Keratinocyte (primary cell): ENCODE measurements at regions not wholly inside any gene's neighbourhood (a gene's known extent, or its start where the extent isn't known, plus 50 kb on each side); places are given as distances from the start of the nearest gene placed in this dataset.

Experiments
- EZH2 ChIP-seq: IDR thresholded peaks from one replicate; pipeline ENCODE4 v1.6.1; 2012; ENCODE audit warnings: inconsistent platforms, mild to moderate bottlenecking, low read length, moderate library complexity
- TF ChIP-seq, protein P1 (sequence below), 3 experiments: IDR thresholded peaks in 1 of 3; conservative IDR thresholded peaks in 1 of 3; optimal IDR thresholded peaks in 1 of 3; 2 replicates in 2 of 3; 3 replicates in 1 of 3; pipeline versions ENCODE3 to v1.5.1; 2011; ENCODE audit warnings: low read length in 3 of 3, mild to moderate bottlenecking in 3 of 3, moderate library complexity in 2 of 3, control low read depth in 1 of 3, inconsistent platforms in 1 of 3; ENCODE audit not compliant: insufficient read depth in 2 of 3; ENCODE audit errors: extremely low read depth in 1 of 3

DNA sequence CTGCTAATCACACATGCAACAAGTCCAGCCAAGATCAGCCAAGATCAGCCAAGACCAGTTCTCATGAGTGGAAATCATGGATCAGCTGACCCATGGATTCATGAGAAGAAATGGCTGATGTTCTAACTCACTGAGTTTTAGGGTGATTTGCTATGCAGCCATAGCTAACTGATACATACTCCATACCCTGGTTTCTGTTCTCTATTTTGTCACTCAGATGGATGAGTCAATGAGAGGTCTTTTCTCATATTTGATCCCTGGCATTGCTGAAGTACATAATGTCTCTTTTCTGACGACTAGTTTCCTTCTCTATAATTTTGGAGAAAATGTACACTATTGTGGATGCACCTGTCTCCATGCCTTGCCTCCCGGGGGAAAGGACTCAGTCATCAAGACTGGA lies 118.4 kb upstream of the LY86 start:
- TF ChIP-seq, protein P1, sequence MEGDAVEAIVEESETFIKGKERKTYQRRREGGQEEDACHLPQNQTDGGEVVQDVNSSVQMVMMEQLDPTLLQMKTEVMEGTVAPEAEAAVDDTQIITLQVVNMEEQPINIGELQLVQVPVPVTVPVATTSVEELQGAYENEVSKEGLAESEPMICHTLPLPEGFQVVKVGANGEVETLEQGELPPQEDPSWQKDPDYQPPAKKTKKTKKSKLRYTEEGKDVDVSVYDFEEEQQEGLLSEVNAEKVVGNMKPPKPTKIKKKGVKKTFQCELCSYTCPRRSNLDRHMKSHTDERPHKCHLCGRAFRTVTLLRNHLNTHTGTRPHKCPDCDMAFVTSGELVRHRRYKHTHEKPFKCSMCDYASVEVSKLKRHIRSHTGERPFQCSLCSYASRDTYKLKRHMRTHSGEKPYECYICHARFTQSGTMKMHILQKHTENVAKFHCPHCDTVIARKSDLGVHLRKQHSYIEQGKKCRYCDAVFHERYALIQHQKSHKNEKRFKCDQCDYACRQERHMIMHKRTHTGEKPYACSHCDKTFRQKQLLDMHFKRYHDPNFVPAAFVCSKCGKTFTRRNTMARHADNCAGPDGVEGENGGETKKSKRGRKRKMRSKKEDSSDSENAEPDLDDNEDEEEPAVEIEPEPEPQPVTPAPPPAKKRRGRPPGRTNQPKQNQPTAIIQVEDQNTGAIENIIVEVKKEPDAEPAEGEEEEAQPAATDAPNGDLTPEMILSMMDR (optimal IDR thresholded peaks at IDR 0.05 in 1 of 3, IDR thresholded peaks at IDR 0.05 in 1 of 3, conservative IDR thresholded peaks at IDR 0.05 in 1 of 3; ENCODE audit: extremely low read depth in 1 of 3, insufficient read depth in 2 of 3, low read length in 3 of 3): no peak
- TF ChIP-seq EZH2: no peak
